HCT116 (cell line): ENCODE measurements at regions not wholly inside any gene's neighbourhood (a gene's known extent, or its start where the extent isn't known, plus 50 kb on each side); places are given as distances from the start of the nearest gene placed in this dataset.

Experiments used
- ATAC-seq: fragments of 200-7000 bp; cut with Tn5 transposase; 2 replicates; pipeline ENCODE4 v1.9.1; 2020; ENCODE audit warnings: mild to moderate bottlenecking, moderate library complexity
- BruUV-seq: library from RNA; stranded (reverse); fragments of 400-500 nt; replicated peaks from 2 replicates; lab custom pipeline; 2021; lab: Mats Ljungman, UMichigan
- CTCF ChIA-PET: fragments of 300-600 bp; sonication (Branson Sonifier 250); formaldehyde crosslinking; loops from one replicate; lab custom pipeline; 2021; ENCODE audit warnings: antibody characterized with exemption; lab: Charles Lee
- POLR2A ChIA-PET: fragments of 300-600, 350-600 bp; sonication (Branson Sonifier 250); formaldehyde crosslinking; loops from one replicate; lab custom pipeline; 2021; ENCODE audit warnings: antibody characterized with exemption; lab: Charles Lee
- RAD21 ChIA-PET, 2 experiments: fragments of 300-600 bp; sonication (Branson Sonifier 250); formaldehyde crosslinking; loops; one replicate each; lab custom pipeline; 2023; ENCODE audit warnings: low total read pairs in 2 of 2; ENCODE audit not compliant: uncharacterized antibody in 2 of 2, unreplicated experiment in 2 of 2, low non-redundant PET in 1 of 2; lab: Charles Lee
- DNase-seq: peaks from one replicate; pipeline ENCODE4 v3.0.0-alpha.2; 2010; ENCODE audit warnings: low read depth, low spot score
- H2AFZ ChIP-seq: fragments of 200-600 bp; shearing (Covaris generic), sonication (generic); 2 replicates; pipeline ENCODE4 v1.6.1; 2017; ENCODE audit warnings: low read depth, mixed run types, mixed read lengths, antibody characterized with exemption, low read length; ENCODE audit not compliant: poor library complexity, severe bottlenecking
- H3K27ac ChIP-seq: 2 replicates; pipeline ENCODE4 v1.5.1; 2012; ENCODE audit warnings: low read depth, low read length
- H3K27me3 ChIP-seq: fragments of 200-600 bp; sonication (generic); 2 replicates; pipeline ENCODE4 v1.6.1; 2016; ENCODE audit warnings: mixed run types, low read length, mixed read lengths; ENCODE audit not compliant: insufficient read depth
- H3K36me3 ChIP-seq, 2 experiments: fragments of 200-500 bp in 1 of 2; fragments of 200-600 bp in 1 of 2; sonication (Bioruptor generic) in 1 of 2; sonication (generic) in 1 of 2; 2 replicates each; pipeline versions ENCODE4 v1.5.1 to v1.6.1; 2014 to 2016; ENCODE audit warnings: low read length in 2 of 2, inconsistent platforms in 1 of 2, mixed read lengths in 1 of 2, mixed run types in 1 of 2; ENCODE audit not compliant: insufficient read depth in 2 of 2, control insufficient read depth in 1 of 2
- H3K4me1 ChIP-seq, 2 experiments: fragments of 200-600 bp in 1 of 2; sonication (generic) in 1 of 2; 2 replicates each; pipeline versions ENCODE4 v1.5.1 to v1.6.1; 2012 to 2017; ENCODE audit warnings: low read length in 2 of 2, inconsistent platforms in 1 of 2, mild to moderate bottlenecking in 1 of 2, mixed read lengths in 1 of 2, mixed run types in 1 of 2, moderate library complexity in 1 of 2; ENCODE audit not compliant: insufficient read depth in 2 of 2, control insufficient read depth in 1 of 2
- H3K4me2 ChIP-seq: fragments of 200-600 bp; sonication (generic); 2 replicates; pipeline ENCODE4 v1.6.1; 2017; ENCODE audit warnings: mixed run types, low read length, mixed read lengths
- H3K4me3 ChIP-seq, 2 experiments: fragments of 200-600 bp in 1 of 2; sonication (generic) in 1 of 2; replicated peaks in 1 of 2; 2 replicates each; pipeline ENCODE4 v1.5.1; 2011 to 2016; ENCODE audit warnings: low read length in 2 of 2, control low read depth in 1 of 2, low read depth in 1 of 2, mild to moderate bottlenecking in 1 of 2, mixed read lengths in 1 of 2, mixed run types in 1 of 2
- H3K79me2 ChIP-seq: fragments of 200-600 bp; sonication (generic); 2 replicates; pipeline ENCODE4 v1.6.1; 2017; ENCODE audit warnings: mild to moderate bottlenecking, mixed run types, low read length, moderate library complexity, mixed read lengths; ENCODE audit not compliant: insufficient read depth
- H3K9ac ChIP-seq: fragments of 200-600 bp; sonication (generic); 2 replicates; pipeline ENCODE4 v1.6.1; 2016; ENCODE audit warnings: low read length, mixed read lengths
- H3K9me2 ChIP-seq: fragments of 200-600 bp; sonication (generic), shearing (Covaris generic); 2 replicates; pipeline ENCODE4 v1.6.1; 2017; ENCODE audit warnings: mixed run types, mild to moderate bottlenecking, moderate library complexity; ENCODE audit not compliant: insufficient read depth
- H3K9me3 ChIP-seq, 2 experiments: fragments of 200-500 bp in 1 of 2; fragments of 200-600 bp in 1 of 2; sonication (Bioruptor generic) in 1 of 2; sonication (generic) in 1 of 2; 2 replicates each; pipeline ENCODE4 v1.6.1; 2014 to 2017; ENCODE audit warnings: low read length in 2 of 2, mixed read lengths in 2 of 2, inconsistent platforms in 1 of 2, low read depth in 1 of 2, mild to moderate bottlenecking in 1 of 2, mixed run types in 1 of 2, moderate library complexity in 1 of 2; ENCODE audit not compliant: control insufficient read depth in 1 of 2, insufficient read depth in 1 of 2
- H4K20me1 ChIP-seq: fragments of 200-600 bp; sonication (generic), shearing (Covaris generic); 2 replicates; pipeline ENCODE4 v1.6.1; 2017; ENCODE audit warnings: mixed run types, mild to moderate bottlenecking, moderate library complexity; ENCODE audit not compliant: insufficient read depth
- CBX3 ChIP-seq: IDR thresholded peaks from 2 replicates; pipeline ENCODE4 v1.6.1; 2012; ENCODE audit warnings: low read depth
- CEBPB ChIP-seq: IDR thresholded peaks from 2 replicates; pipeline ENCODE4 v1.6.1; 2012; ENCODE audit warnings: low read depth
- EGR1 ChIP-seq: IDR thresholded peaks from 2 replicates; pipeline ENCODE4 v1.6.1; 2012; ENCODE audit warnings: low read depth
- FOSL1 ChIP-seq: IDR thresholded peaks from 2 replicates; pipeline ENCODE4 v1.6.1; 2012; ENCODE audit warnings: low read depth
- POLR2A ChIP-seq: IDR thresholded peaks from 2 replicates; pipeline ENCODE4 v1.7.0; 2011; ENCODE audit warnings: borderline replicate concordance; ENCODE audit not compliant: insufficient read depth, insufficient read length; ENCODE audit errors: extremely low read depth
- POLR2AphosphoS5 ChIP-seq: IDR thresholded peaks from 2 replicates; pipeline ENCODE4 v1.6.1; 2011; ENCODE audit warnings: mild to moderate bottlenecking, low read depth, low read length, moderate library complexity
- SP1 ChIP-seq: IDR thresholded peaks from 2 replicates; pipeline ENCODE4 v1.6.1; 2012; ENCODE audit warnings: low read depth
- SRF ChIP-seq: IDR thresholded peaks from 2 replicates; pipeline ENCODE4 v1.6.1; 2012; ENCODE audit warnings: low read depth
- TCF7L2 ChIP-seq: IDR thresholded peaks from 2 replicates; pipeline ENCODE4 v1.7.0; 2011; ENCODE audit warnings: borderline replicate concordance, inconsistent platforms; ENCODE audit not compliant: insufficient read depth, insufficient read length; ENCODE audit errors: extremely low read depth
- YY1 ChIP-seq: IDR thresholded peaks from 2 replicates; pipeline ENCODE4 v1.6.1; 2011; ENCODE audit warnings: low read length, low read depth, moderate library complexity, mild to moderate bottlenecking; ENCODE audit not compliant: insufficient replicate concordance; ENCODE audit errors: extremely low read depth
- ZFX ChIP-seq: fragments of 450-650 bp; IDR thresholded peaks from 2 replicates; pipeline ENCODE4 v1.6.1; 2017
- intact Hi-C: fragments of 100-400 bp; cut with micrococcal nuclease; formaldehyde crosslinking; loops from 2 replicates; pipeline ENCODE4 v1.10.0; 2022
- TF ChIP-seq, protein P1 (sequence below): IDR thresholded peaks from 2 replicates; pipeline ENCODE4 v1.6.1; 2012
- TF ChIP-seq, protein P2 (sequence below): IDR thresholded peaks from 2 replicates; pipeline ENCODE4 v1.6.1; 2012; ENCODE audit warnings: low read depth
- TF ChIP-seq, protein P3 (sequence below): IDR thresholded peaks from 2 replicates; pipeline ENCODE4 v1.6.1; 2012

DNA sequence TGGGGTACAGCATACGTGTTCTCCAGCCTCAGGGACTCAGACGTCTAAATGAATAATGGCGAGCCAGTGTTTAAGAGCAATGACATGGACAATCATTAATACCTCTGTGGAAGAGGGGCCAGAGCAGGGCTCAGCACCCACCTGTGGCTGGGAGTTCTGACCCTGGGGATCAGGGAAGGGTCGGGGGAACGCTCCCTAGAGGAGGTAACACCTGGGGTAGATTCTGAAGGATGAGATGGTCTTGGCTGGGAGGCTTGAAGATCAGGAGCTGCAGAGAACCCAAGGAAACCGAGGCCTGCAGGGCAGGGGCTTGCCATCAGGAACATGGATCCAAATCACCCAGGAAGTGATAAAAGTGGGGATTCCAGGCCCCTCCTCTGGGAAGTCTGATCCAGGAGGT, 138.2 kb upstream of the RUNX3 start:
- intact Hi-C loops: no loop called here
- Histone ChIP-seq H3K9ac (no peak overlapping the region), H3K36me3 (no peaks in the 10 kb centered on the region), H3K9me2 (no peaks in the 10 kb centered on the region), H3K4me3 (no peak overlapping the region), H3K9me3 (no peaks in the 10 kb centered on the region), H2AFZ (no peak overlapping the region), H3K4me1 (peaks cover 4 to 8% of the 10 kb centered on the region in 2 experiments; a peak in 3 of 4 replicates), H3K4me2 (no peak overlapping the region), H4K20me1 (no peaks in the 10 kb centered on the region), H3K27me3 (no peaks in the 10 kb centered on the region), H3K79me2 (no peaks in the 10 kb centered on the region), H3K27ac (no peak overlapping the region)
- ATAC-seq (no peak), DNase-seq (no peak)
- TF ChIP-seq ZFX (no peak), CBX3 (no peak), YY1 (no peak), TCF7L2 (no peak), SRF (no peak), POLR2AphosphoS5 (no peak), FOSL1 (no peak), SP1 (no peak), POLR2A (no peak), CEBPB (no peak), EGR1 (no peak)
- TF ChIP-seq, protein P1, sequence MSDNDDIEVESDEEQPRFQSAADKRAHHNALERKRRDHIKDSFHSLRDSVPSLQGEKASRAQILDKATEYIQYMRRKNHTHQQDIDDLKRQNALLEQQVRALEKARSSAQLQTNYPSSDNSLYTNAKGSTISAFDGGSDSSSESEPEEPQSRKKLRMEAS: no peak
- TF ChIP-seq, protein P2, sequence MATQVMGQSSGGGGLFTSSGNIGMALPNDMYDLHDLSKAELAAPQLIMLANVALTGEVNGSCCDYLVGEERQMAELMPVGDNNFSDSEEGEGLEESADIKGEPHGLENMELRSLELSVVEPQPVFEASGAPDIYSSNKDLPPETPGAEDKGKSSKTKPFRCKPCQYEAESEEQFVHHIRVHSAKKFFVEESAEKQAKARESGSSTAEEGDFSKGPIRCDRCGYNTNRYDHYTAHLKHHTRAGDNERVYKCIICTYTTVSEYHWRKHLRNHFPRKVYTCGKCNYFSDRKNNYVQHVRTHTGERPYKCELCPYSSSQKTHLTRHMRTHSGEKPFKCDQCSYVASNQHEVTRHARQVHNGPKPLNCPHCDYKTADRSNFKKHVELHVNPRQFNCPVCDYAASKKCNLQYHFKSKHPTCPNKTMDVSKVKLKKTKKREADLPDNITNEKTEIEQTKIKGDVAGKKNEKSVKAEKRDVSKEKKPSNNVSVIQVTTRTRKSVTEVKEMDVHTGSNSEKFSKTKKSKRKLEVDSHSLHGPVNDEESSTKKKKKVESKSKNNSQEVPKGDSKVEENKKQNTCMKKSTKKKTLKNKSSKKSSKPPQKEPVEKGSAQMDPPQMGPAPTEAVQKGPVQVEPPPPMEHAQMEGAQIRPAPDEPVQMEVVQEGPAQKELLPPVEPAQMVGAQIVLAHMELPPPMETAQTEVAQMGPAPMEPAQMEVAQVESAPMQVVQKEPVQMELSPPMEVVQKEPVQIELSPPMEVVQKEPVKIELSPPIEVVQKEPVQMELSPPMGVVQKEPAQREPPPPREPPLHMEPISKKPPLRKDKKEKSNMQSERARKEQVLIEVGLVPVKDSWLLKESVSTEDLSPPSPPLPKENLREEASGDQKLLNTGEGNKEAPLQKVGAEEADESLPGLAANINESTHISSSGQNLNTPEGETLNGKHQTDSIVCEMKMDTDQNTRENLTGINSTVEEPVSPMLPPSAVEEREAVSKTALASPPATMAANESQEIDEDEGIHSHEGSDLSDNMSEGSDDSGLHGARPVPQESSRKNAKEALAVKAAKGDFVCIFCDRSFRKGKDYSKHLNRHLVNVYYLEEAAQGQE: no peak
- TF ChIP-seq, protein P3, sequence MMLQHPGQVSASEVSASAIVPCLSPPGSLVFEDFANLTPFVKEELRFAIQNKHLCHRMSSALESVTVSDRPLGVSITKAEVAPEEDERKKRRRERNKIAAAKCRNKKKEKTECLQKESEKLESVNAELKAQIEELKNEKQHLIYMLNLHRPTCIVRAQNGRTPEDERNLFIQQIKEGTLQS: no peak
- CTCF ChIA-PET: no interaction called here
- RAD21 ChIA-PET: no interaction called here
- POLR2A ChIA-PET: no interaction called here
- BruUV-seq: no TSS peak
